Stimulated activated CD8-positive, alpha-beta memory T cell treated with anti-CD3 and anti-CD28 coated beads, Interleukin-7, amount 100 ng/mL, for 48 hours (primary cell): ENCODE measurements at regions not wholly inside any gene's neighbourhood (a gene's known extent, or its start where the extent isn't known, plus 50 kb on each side); places are given as distances from the start of the nearest gene placed in this dataset.

ENCODE experiments used
- DNase-seq, 2 donors: peaks; one replicate each; pipeline ENCODE4 v3.0.0-alpha.2; 2020; ENCODE audit warnings: low read depth in 1 of 2; ENCODE audit errors: extremely low read depth in 1 of 2

- no peak for DNase-seq
These were observed 93.8 kb downstream of the GLRX3 start for GRCh38 chr10:130230036-130230435.

GRCh38 chr10:130230611-130231010, 94.4 kb downstream of the GLRX3 start:
- no peak for DNase-seq

GRCh38 chr10:130231251-130231741, 95.1 kb downstream of the GLRX3 start:
- DNase-seq = no peak

- DNase-seq = no peak
These were observed 96.2 kb downstream of the GLRX3 start for GRCh38 chr10:130232166-130233034.

GRCh38 chr10:130233035-130233360, 96.8 kb downstream of the GLRX3 start:
- no peak for DNase-seq

- no peak for DNase-seq
These were observed 97.2 kb downstream of the GLRX3 start for GRCh38 chr10:130233426-130233825.

- no peak for DNase-seq
These were observed 98.2 kb downstream of the GLRX3 start for GRCh38 chr10:130234171-130234965.

GRCh38 chr10:130236711-130237110, 100.5 kb downstream of the GLRX3 start:
- DNase-seq = no peak

- DNase-seq = no peak
These were observed 104.2 kb downstream of the GLRX3 start for GRCh38 chr10:130240409-130240808.

- no peak for DNase-seq
These were observed 106.3 kb downstream of the GLRX3 start for GRCh38 chr10:130242513-130242912.

GRCh38 chr10:130243015-130243414, 106.8 kb downstream of the GLRX3 start:
- no peak for DNase-seq

- no peak for DNase-seq
These were observed 108.1 kb downstream of the GLRX3 start for GRCh38 chr10:130244031-130244927.

- DNase-seq = no peak
These were observed 108.8 kb downstream of the GLRX3 start for GRCh38 chr10:130244928-130245495.

- DNase-seq = no peak
These were observed 109.9 kb downstream of the GLRX3 start for GRCh38 chr10:130246113-130246512.

GRCh38 chr10:130250127-130250526, 113.9 kb downstream of the GLRX3 start:
- no peak for DNase-seq

GRCh38 chr10:130251766-130252165, 115.6 kb downstream of the GLRX3 start:
- no peak for DNase-seq

- no peak for DNase-seq
These were observed 118.1 kb downstream of the GLRX3 start for GRCh38 chr10:130254243-130254642.

- DNase-seq = no peak
These were observed 118.5 kb downstream of the GLRX3 start for GRCh38 chr10:130254662-130255061.

- no peak for DNase-seq
These were observed 119.6 kb downstream of the GLRX3 start for GRCh38 chr10:130255777-130256176.

GRCh38 chr10:130257897-130258296, 121.7 kb downstream of the GLRX3 start:
- DNase-seq = no peak

GRCh38 chr10:130259380-130259779, 123.2 kb downstream of the GLRX3 start:
- DNase-seq = no peak
